DMS79 treated with DMSO at 0.1 percent for 48 hours (cell line): ENCODE measurements at regions not wholly inside any gene's neighbourhood (a gene's known extent, or its start where the extent isn't known, plus 50 kb on each side); places are given as distances from the start of the nearest gene placed in this dataset.
"Not testable (repeated sequence)": the region's sequence is repeated elsewhere in the genome, so short reads cannot be mapped to it uniquely, and the experiment has no call there.

Experiments
- DNase-seq: peaks from one replicate; lab custom pipeline; 2025; lab: John Stamatoyannopoulos, UW

GRCh38 chr10:2097937-2098336 lies 360.6 kb upstream of the ADARB2 start:
- no peak for DNase-seq

- no peak for DNase-seq
Observed at GRCh38 chr10:2094171-2094570, 356.8 kb upstream of the ADARB2 start.

- no peak for DNase-seq
Observed at GRCh38 chr10:2083591-2083990, 346.3 kb upstream of the ADARB2 start.

GRCh38 chr10:2081501-2081900 lies 344.2 kb upstream of the ADARB2 start:
- no peak for DNase-seq

GRCh38 chr10:2079603-2080078 lies 342.3 kb upstream of the ADARB2 start:
- no peak for DNase-seq

GRCh38 chr10:2077231-2077630 lies 339.9 kb upstream of the ADARB2 start:
- DNase-seq = no peak

GRCh38 chr10:2076528-2076927 lies 339.2 kb upstream of the ADARB2 start:
- no peak for DNase-seq

- DNase-seq = no peak
Observed at GRCh38 chr10:2067015-2067414, 329.7 kb upstream of the ADARB2 start.

- DNase-seq = no peak
Observed at GRCh38 chr10:2054728-2055127, 317.4 kb upstream of the ADARB2 start.

GRCh38 chr10:2053805-2054204 lies 316.5 kb upstream of the ADARB2 start:
- DNase-seq = no peak

- DNase-seq = no peak
Observed at GRCh38 chr10:2051108-2051507, 313.8 kb upstream of the ADARB2 start.

GRCh38 chr10:2049560-2049959 lies 312.2 kb upstream of the ADARB2 start:
- DNase-seq = no peak

- DNase-seq = no peak
Observed at GRCh38 chr10:2048337-2048973, 311.1 kb upstream of the ADARB2 start.

- DNase-seq = no peak
Observed at GRCh38 chr10:2047679-2048078, 310.4 kb upstream of the ADARB2 start.

GRCh38 chr10:2043379-2043778 lies 306.1 kb upstream of the ADARB2 start:
- no peak for DNase-seq

- DNase-seq = no peak
Observed at GRCh38 chr10:2038036-2038435, 300.7 kb upstream of the ADARB2 start.

GRCh38 chr10:2037246-2037645 lies 299.9 kb upstream of the ADARB2 start:
- DNase-seq = no peak

GRCh38 chr10:2036209-2036608 lies 298.9 kb upstream of the ADARB2 start:
- no peak for DNase-seq

GRCh38 chr10:2030046-2030445 lies 292.7 kb upstream of the ADARB2 start:
- DNase-seq = no peak

- no peak for DNase-seq
Observed at GRCh38 chr10:2026936-2027335, 289.6 kb upstream of the ADARB2 start.

GRCh38 chr10:2024750-2025149 lies 287.4 kb upstream of the ADARB2 start:
- not testable (repeated sequence) for DNase-seq

- no peak for DNase-seq
Observed at GRCh38 chr10:2023687-2024086, 286.4 kb upstream of the ADARB2 start.

GRCh38 chr10:2022401-2022800 lies 285.1 kb upstream of the ADARB2 start:
- no peak for DNase-seq

GRCh38 chr10:2020836-2021235 lies 283.5 kb upstream of the ADARB2 start:
- no peak for DNase-seq
